GM13977 (cell line): ENCODE measurements at regions not wholly inside any gene's neighbourhood (a gene's known extent, or its start where the extent isn't known, plus 50 kb on each side); places are given as distances from the start of the nearest gene placed in this dataset.

Experiments
- DNase-seq: peaks from one replicate; pipeline ENCODE4 v3.0.0; 2012; ENCODE audit warnings: low spot score
- CTCF ChIP-seq: IDR thresholded peaks from 2 replicates; pipeline ENCODE4 v1.5.1; 2012; ENCODE audit warnings: mild to moderate bottlenecking, control low read depth; ENCODE audit not compliant: insufficient read depth; ENCODE audit errors: extremely low read depth, missing control alignments
- in situ Hi-C: fragments of 300-500 bp; cut with MboI; formaldehyde crosslinking; loops from one replicate; pipeline ENCODE4 v1.12.0; 2022; ENCODE audit warnings: low sequenced_read_pairs, low pct_unique_long_range_greater_than_20kb, mixed read lengths, inconsistent platforms; ENCODE audit not compliant: unreplicated experiment

GRCh38 chr10:29068966-29069365, 219.9 kb upstream of the LYZL1 start:
- no peak for DNase-seq
- TF ChIP-seq CTCF: no peak
- in situ Hi-C loops: no loop called here

GRCh38 chr10:29069941-29070340, 218.9 kb upstream of the LYZL1 start:
- in situ Hi-C loops: no loop called here
- DNase-seq: no peak
- TF ChIP-seq CTCF: no peak

- DNase-seq: no peak
These were observed 210.0 kb upstream of the LYZL1 start for GRCh38 chr10:29078919-29079318.

GRCh38 chr10:29081231-29081630, 207.6 kb upstream of the LYZL1 start:
- in situ Hi-C loops: no loop called here
- no peak for TF ChIP-seq CTCF
- DNase-seq: no peak

More at GRCh38 chr10:29078919-29079318, 210.0 kb upstream of the LYZL1 start:
- TF ChIP-seq CTCF: no peak
- in situ Hi-C loops: no loop called here

- in situ Hi-C loops: no loop called here
- DNase-seq: no peak
- no peak for TF ChIP-seq CTCF
These were observed 206.8 kb upstream of the LYZL1 start for GRCh38 chr10:29081951-29082685.

- in situ Hi-C loops: no loop called here
- no peak for DNase-seq
- no peak for TF ChIP-seq CTCF
These were observed 205.8 kb upstream of the LYZL1 start for GRCh38 chr10:29083096-29083495.
